ENCODE measurements at regions not wholly inside any gene's neighbourhood (a gene's known extent, or its start where the extent isn't known, plus 50 kb on each side); places are given as distances from the start of the nearest gene placed in this dataset.
A peak's percentile ranks its signal among the peaks of the same experiment; 100 is the strongest.
"Not testable (repeated sequence)": the region's sequence is repeated elsewhere in the genome, so short reads cannot be mapped to it uniquely, and the experiment has no call there.

GRCh38 chr10:120793088-120793487, 58.1 kb upstream of the WDR11 start:
- Histone ChIP-seq H3K4me1 (ENCODE audit: control insufficient read depth, low read depth, low read length) (no peaks in the 10 kb centered on the region), H3K56ac (ENCODE audit: low read length) (no peak overlapping the region), H3K4me3 (ENCODE audit: low read length) (no peak overlapping the region), H2BK5ac (ENCODE audit: low read length) (no peak overlapping the region), H2AK5ac (ENCODE audit: low read length) (no peak overlapping the region), H3K4me2 (ENCODE audit: low read length) (no peak overlapping the region), H3K4ac (ENCODE audit: low read depth, low read length) (no peak overlapping the region), H2BK120ac (ENCODE audit: low read depth, low read length) (no peak overlapping the region), H3K79me1 (ENCODE audit: low read length) (no peaks in the 10 kb centered on the region), H3K27me3 (ENCODE audit: insufficient read depth, low read length, poor library complexity) (no peaks in the 10 kb centered on the region), H3K79me2 (ENCODE audit: control insufficient read depth, insufficient read depth, low read length) (no peaks in the 10 kb centered on the region), H3K36me3 (ENCODE audit: control insufficient read depth, insufficient read depth, low read length) (no peaks in the 10 kb centered on the region), H4K8ac (ENCODE audit: low read depth, low read length) (no peak overlapping the region), H3K18ac (ENCODE audit: low read length) (no peak overlapping the region), H2BK15ac (replicated peaks; ENCODE audit: low read depth) (no peak overlapping the region), H3K9ac (ENCODE audit: low read length) (no peak overlapping the region), H4K5ac (ENCODE audit: low read length) (no peak overlapping the region), H3K23ac (ENCODE audit: low read length) (peak overlapping the region; percentile 50), H3K27ac (ENCODE audit: low read depth, low read length) (no peak overlapping the region)
- DNase-seq = no peak
- WGBS (ENCODE audit: extremely low coverage, insufficient coverage, low lambda C conversion rate) = no CpG with 5 or more reads among the region's 2 CpGs

GRCh38 chr10:120794390-120794789, 56.8 kb upstream of the WDR11 start:
- Histone ChIP-seq H3K23ac (ENCODE audit: low read length) (no peak overlapping the region), H2AK5ac (ENCODE audit: low read length) (no peak overlapping the region), H3K4me2 (ENCODE audit: low read length) (no peak overlapping the region), H3K79me1 (ENCODE audit: low read length) (no peaks in the 10 kb centered on the region), H2BK120ac (ENCODE audit: low read depth, low read length) (no peak overlapping the region), H3K27ac (ENCODE audit: low read depth, low read length) (no peak overlapping the region), H3K4me3 (ENCODE audit: low read length) (no peak overlapping the region), H3K9ac (ENCODE audit: low read length) (no peak overlapping the region), H3K36me3 (ENCODE audit: control insufficient read depth, insufficient read depth, low read length) (no peaks in the 10 kb centered on the region), H4K8ac (ENCODE audit: low read depth, low read length) (no peak overlapping the region), H3K79me2 (ENCODE audit: control insufficient read depth, insufficient read depth, low read length) (no peaks in the 10 kb centered on the region), H3K4me1 (ENCODE audit: control insufficient read depth, low read depth, low read length) (no peaks in the 10 kb centered on the region), H4K5ac (ENCODE audit: low read length) (no peak overlapping the region), H3K4ac (ENCODE audit: low read depth, low read length) (no peak overlapping the region), H3K27me3 (ENCODE audit: insufficient read depth, low read length, poor library complexity) (no peaks in the 10 kb centered on the region), H3K18ac (ENCODE audit: low read length) (no peak overlapping the region), H2BK5ac (ENCODE audit: low read length) (no peak overlapping the region), H2BK15ac (replicated peaks; ENCODE audit: low read depth) (no peak overlapping the region), H3K56ac (ENCODE audit: low read length) (no peak overlapping the region)
- DNase-seq = no peak
- WGBS (ENCODE audit: extremely low coverage, insufficient coverage, low lambda C conversion rate) = no CpG with 5 or more reads among the region's 4 CpGs

GRCh38 chr10:120798276-120798675, 52.9 kb upstream of the WDR11 start:
- H3K4ac ChIP-seq (ENCODE audit: low read depth, low read length); H3K79me2 ChIP-seq (ENCODE audit: control insufficient read depth, insufficient read depth, low read length); H2BK5ac ChIP-seq (ENCODE audit: low read length); H2AK5ac ChIP-seq (ENCODE audit: low read length); H3K4me3 ChIP-seq (ENCODE audit: low read length); H3K27ac ChIP-seq (ENCODE audit: low read depth, low read length); H3K18ac ChIP-seq (ENCODE audit: low read length); H3K36me3 ChIP-seq (ENCODE audit: control insufficient read depth, insufficient read depth, low read length); H2BK120ac ChIP-seq (ENCODE audit: low read depth, low read length); DNase-seq; H3K56ac ChIP-seq (ENCODE audit: low read length); H3K79me1 ChIP-seq (ENCODE audit: low read length); H2BK15ac ChIP-seq (replicated peaks; ENCODE audit: low read depth); H3K27me3 ChIP-seq (ENCODE audit: insufficient read depth, low read length, poor library complexity); H3K9ac ChIP-seq (ENCODE audit: low read length); H3K4me2 ChIP-seq (ENCODE audit: low read length); H3K23ac ChIP-seq (ENCODE audit: low read length); H3K4me1 ChIP-seq (ENCODE audit: control insufficient read depth, low read depth, low read length); H4K8ac ChIP-seq (ENCODE audit: low read depth, low read length); H4K5ac ChIP-seq (ENCODE audit: low read length): not testable (repeated sequence)
- WGBS (ENCODE audit: extremely low coverage, insufficient coverage, low lambda C conversion rate) = no CpG with 5 or more reads among the region's 29 CpGs

GRCh38 chr10:120799849-120800248, 51.3 kb upstream of the WDR11 start:
- no peak overlapping the region for H4K8ac ChIP-seq (ENCODE audit: low read depth, low read length)
- H3K27me3 ChIP-seq (ENCODE audit: insufficient read depth, low read length, poor library complexity) = no peaks in the 10 kb centered on the region
- WGBS (ENCODE audit: extremely low coverage, insufficient coverage, low lambda C conversion rate) = no CpG with 5 or more reads among the region's 2 CpGs
- H3K79me1 ChIP-seq (ENCODE audit: low read length) = no peaks in the 10 kb centered on the region
- no peak overlapping the region for H3K23ac ChIP-seq (ENCODE audit: low read length)
- no peak overlapping the region for H3K4ac ChIP-seq (ENCODE audit: low read depth, low read length)
- no peak overlapping the region for H3K56ac ChIP-seq (ENCODE audit: low read length)
- no peak overlapping the region for H3K9ac ChIP-seq (ENCODE audit: low read length)
- no peak overlapping the region for H3K4me3 ChIP-seq (ENCODE audit: low read length)
- H2BK15ac ChIP-seq (replicated peaks; ENCODE audit: low read depth) = no peak overlapping the region
- H3K4me1 ChIP-seq (ENCODE audit: control insufficient read depth, low read depth, low read length) = peaks cover 8% of the 10 kb centered on the region
- H2BK5ac ChIP-seq (ENCODE audit: low read length) = peak overlapping the region; percentile 41
- no peak overlapping the region for H4K5ac ChIP-seq (ENCODE audit: low read length)
- H3K4me2 ChIP-seq (ENCODE audit: low read length) = no peak overlapping the region
- peak overlapping the region; percentile 84 for H3K18ac ChIP-seq (ENCODE audit: low read length)
- H2AK5ac ChIP-seq (ENCODE audit: low read length) = no peak overlapping the region
- no peak for DNase-seq
- H3K36me3 ChIP-seq (ENCODE audit: control insufficient read depth, insufficient read depth, low read length) = no peaks in the 10 kb centered on the region
- no peaks in the 10 kb centered on the region for H3K79me2 ChIP-seq (ENCODE audit: control insufficient read depth, insufficient read depth, low read length)
- peak overlapping the region; percentile 39 for H3K27ac ChIP-seq (ENCODE audit: low read depth, low read length)
- H2BK120ac ChIP-seq (ENCODE audit: low read depth, low read length) = no peak overlapping the region

GRCh38 chr10:120800528-120801323, 50.4 kb upstream of the WDR11 start:
- Histone ChIP-seq H3K4ac (ENCODE audit: low read depth, low read length) (peak overlapping the region; percentile 93), H3K4me3 (ENCODE audit: low read length) (no peak overlapping the region), H3K56ac (ENCODE audit: low read length) (peak overlapping the region; percentile 49)

More at GRCh38 chr10:120800528-120801323, 50.4 kb upstream of the WDR11 start:
- Histone ChIP-seq H2AK5ac (ENCODE audit: low read length) (no peak overlapping the region), H3K36me3 (ENCODE audit: control insufficient read depth, insufficient read depth, low read length) (no peaks in the 10 kb centered on the region), H3K4me2 (ENCODE audit: low read length) (no peak overlapping the region), H3K9ac (ENCODE audit: low read length) (no peak overlapping the region), H3K18ac (ENCODE audit: low read length) (peak overlapping the region; percentile 47), H2BK120ac (ENCODE audit: low read depth, low read length) (peak overlapping the region; percentile 35), H3K23ac (ENCODE audit: low read length) (no peak overlapping the region), H2BK5ac (ENCODE audit: low read length) (peak overlapping the region; percentile 87), H4K8ac (ENCODE audit: low read depth, low read length) (peak overlapping the region; percentile 87), H3K79me1 (ENCODE audit: low read length) (no peaks in the 10 kb centered on the region), H3K4me1 (ENCODE audit: control insufficient read depth, low read depth, low read length) (peaks cover 8% of the 10 kb centered on the region), H4K5ac (ENCODE audit: low read length) (peak overlapping the region; percentile 68), H3K27me3 (ENCODE audit: insufficient read depth, low read length, poor library complexity) (no peaks in the 10 kb centered on the region), H3K27ac (ENCODE audit: low read depth, low read length) (peak overlapping the region; percentile 93), H3K79me2 (ENCODE audit: control insufficient read depth, insufficient read depth, low read length) (no peaks in the 10 kb centered on the region), H2BK15ac (replicated peaks; ENCODE audit: low read depth) (no peak overlapping the region)
- peak; percentile 50 for DNase-seq
- WGBS (ENCODE audit: extremely low coverage, insufficient coverage, low lambda C conversion rate) = no CpG with 5 or more reads among the region's 3 CpGs
